SK-N-MC (cell line): ENCODE measurements at regions not wholly inside any gene's neighbourhood (a gene's known extent, or its start where the extent isn't known, plus 50 kb on each side); places are given as distances from the start of the nearest gene placed in this dataset.

ENCODE experiments used
- EZH2 ChIP-seq: fragments of 200-600 bp; sonication (generic); IDR thresholded peaks from one replicate; pipeline ENCODE4 v1.6.1; 2017; ENCODE audit warnings: antibody characterized with exemption
- FOXP2 ChIP-seq: optimal IDR thresholded peaks from 2 replicates; pipeline ENCODE3; 2011; ENCODE audit warnings: mild to moderate bottlenecking, moderate library complexity; ENCODE audit not compliant: insufficient read depth; ENCODE audit errors: extremely low read length, control extremely low read depth
- POLR2AphosphoS5 ChIP-seq: IDR thresholded peaks from 2 replicates; pipeline ENCODE4 v1.6.1; 2012; ENCODE audit warnings: mild to moderate bottlenecking, low read depth, low read length, borderline replicate concordance

DNA sequence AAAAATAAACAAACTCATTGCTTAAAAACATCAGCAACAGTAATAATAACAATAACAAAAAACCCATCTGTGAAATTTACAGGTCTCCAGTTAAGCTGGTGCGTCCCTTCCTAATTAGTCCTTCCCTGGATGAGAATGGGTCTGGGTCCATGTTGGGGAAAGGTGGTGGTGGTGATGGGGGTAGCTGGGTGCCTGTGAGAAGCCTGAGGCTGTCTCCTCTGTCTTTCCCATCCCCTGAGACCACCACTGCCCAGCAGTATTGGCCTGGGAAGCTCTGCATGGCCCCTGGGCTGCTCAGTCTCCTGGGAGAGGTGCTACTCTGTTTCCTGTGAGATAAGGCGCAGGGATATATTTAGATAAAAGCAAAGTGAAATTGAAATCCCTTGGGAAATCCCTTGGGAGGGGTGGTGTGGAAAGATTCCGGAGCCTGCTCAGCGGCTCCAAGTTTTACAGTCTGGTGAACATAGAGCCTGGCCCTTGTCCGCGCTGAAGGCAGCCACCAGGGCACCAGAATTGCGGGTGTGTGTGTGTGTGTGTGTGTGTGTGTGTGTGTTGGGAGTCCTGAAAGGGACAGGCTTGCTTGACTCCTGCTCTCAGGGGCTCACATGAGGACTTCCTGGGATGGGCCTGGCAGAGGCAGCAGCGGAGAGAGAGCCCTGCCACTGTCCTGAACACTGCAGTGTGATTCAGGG lies 150.2 kb downstream of the FOXD2 start:
- no peak for TF ChIP-seq EZH2
- TF ChIP-seq POLR2AphosphoS5 = no peak
- TF ChIP-seq FOXP2 = no peak
